ENCODE measurements at regions not wholly inside any gene's neighbourhood (a gene's known extent, or its start where the extent isn't known, plus 50 kb on each side); places are given as distances from the start of the nearest gene placed in this dataset.

- no peak for DNase-seq (ENCODE audit: low read depth)
These were observed 542.1 kb downstream of the TCERG1L start for GRCh38 chr10:130769146-130770017.

- no peak for DNase-seq (ENCODE audit: low read depth)
These were observed 541.4 kb downstream of the TCERG1L start for GRCh38 chr10:130770018-130770630.

- no peak for DNase-seq (ENCODE audit: low read depth)
These were observed 540.0 kb downstream of the TCERG1L start for GRCh38 chr10:130771491-130771946.

DNA sequence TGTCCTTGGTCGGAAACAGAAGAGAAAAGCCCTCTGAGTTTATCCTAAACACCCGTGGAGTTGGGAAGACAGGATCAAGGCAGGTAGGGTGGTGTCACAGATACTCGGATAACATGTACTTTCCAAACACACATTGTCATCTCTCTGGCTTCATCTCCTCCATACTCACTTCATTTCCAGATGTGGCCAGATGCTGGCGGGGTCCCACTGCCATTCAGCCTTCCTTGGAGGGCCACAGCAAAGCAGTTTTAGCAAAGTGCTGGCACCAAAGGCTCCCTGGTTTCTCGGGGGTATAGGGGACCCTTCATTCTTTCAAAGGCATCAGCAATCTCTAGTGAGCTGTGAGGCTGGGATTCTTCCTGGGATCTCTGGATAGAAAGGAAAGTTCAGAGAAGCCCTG lies 539.5 kb downstream of the TCERG1L start:
- no peak for DNase-seq (ENCODE audit: low read depth)

GRCh38 chr10:130772676-130773075 lies 538.8 kb downstream of the TCERG1L start:
- DNase-seq (ENCODE audit: low read depth), result no peak

- no peak for DNase-seq (ENCODE audit: low read depth)
These were observed 537.6 kb downstream of the TCERG1L start for GRCh38 chr10:130773941-130774340.

DNA sequence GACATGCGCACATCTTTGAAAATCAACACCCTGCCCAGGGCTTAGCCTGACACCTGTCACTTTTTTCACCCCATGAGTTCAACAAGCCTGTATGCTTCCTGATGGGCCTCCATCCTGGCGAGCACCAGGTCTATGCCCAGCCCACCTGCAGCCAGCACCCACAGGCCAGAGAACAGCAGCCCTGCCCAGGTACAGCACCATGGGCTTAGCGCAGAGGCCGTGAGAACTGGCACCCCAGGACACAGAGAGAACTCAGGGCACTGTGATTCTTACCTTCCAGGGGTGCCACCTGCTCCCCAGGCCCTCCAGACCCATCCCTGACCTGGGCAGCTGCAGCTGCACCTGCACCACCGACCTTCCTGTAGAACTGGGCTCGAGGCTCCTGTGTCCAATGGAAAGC lies 536.6 kb downstream of the TCERG1L start:
- DNase-seq (ENCODE audit: low read depth), result no peak

GRCh38 chr10:130775311-130775710 lies 536.2 kb downstream of the TCERG1L start:
- no peak for DNase-seq (ENCODE audit: low read depth)

DNA sequence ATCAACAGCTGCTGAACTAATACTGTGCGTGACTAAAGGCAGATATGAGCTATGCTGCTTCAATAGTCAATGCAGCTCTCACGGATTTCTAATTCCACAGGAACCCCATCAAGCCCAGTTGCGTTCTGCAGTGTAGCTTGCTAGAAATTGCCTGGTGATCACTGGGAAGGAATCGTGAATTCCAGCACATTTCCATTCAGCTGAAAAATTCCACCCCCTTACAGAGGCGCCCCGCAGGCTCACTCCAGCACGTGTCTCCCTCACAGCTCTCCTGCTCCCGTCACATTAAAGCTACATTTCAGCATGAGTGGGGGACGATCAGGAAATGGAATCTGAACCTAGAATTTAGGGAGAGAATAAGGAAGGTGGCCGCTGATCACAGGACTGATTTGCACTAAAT lies 534.8 kb downstream of the TCERG1L start:
- DNase-seq (ENCODE audit: low read depth), result no peak

DNA sequence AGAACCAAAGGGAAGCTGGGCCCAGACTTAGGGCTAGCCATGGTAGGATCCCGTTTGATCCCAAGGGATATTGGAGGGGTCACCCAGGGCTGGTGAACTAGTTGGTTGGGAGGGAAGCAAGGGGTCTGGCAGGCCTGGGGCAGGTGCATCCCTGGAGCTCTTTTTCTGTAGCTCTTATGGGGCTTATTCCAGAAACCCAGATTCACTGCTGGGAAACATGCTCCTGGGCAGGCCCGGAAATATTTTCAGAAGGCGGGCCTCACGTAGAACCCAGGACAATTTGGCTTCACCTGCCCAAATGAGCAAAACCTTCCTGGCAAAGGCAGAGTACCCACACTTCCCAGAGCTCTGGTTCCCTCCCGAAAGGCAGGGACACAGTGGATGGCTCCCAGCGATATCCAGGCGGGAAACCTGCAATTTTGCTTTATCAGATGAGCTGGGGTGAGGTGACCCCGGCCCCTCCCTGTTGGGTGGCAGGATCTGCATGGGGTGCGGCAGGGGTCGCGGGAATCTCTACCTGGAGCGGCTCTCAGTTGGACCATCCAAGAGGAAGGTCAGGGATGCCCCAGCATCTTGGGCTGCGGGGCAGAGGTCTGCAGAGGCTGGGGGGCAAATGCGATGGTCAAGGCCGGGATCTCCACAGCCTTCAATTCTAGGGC lies 533.9 kb downstream of the TCERG1L start:
- no peak for DNase-seq (ENCODE audit: low read depth)

GRCh38 chr10:130778166-130778545 lies 533.4 kb downstream of the TCERG1L start:
- no peak for DNase-seq (ENCODE audit: low read depth)

DNA sequence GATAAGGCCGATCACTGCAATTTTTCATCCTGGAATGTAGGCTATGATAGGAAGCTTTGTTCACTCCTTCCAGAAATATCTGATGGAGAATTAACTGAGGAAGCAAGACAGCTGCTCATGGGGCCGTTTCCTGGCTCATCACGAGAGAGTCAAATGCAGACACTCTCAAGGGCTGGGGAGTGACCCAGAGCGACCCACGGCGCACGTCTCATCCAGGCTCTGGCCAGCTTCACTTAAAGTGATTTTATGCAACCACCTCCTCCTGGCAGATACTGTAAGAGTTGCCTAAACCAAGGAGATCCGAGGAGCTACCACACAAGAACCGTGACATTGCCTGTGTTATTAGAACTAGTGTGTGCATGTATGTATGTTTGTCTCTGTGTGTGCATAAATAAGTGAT lies 530.8 kb downstream of the TCERG1L start:
- DNase-seq (ENCODE audit: low read depth), result no peak

DNA sequence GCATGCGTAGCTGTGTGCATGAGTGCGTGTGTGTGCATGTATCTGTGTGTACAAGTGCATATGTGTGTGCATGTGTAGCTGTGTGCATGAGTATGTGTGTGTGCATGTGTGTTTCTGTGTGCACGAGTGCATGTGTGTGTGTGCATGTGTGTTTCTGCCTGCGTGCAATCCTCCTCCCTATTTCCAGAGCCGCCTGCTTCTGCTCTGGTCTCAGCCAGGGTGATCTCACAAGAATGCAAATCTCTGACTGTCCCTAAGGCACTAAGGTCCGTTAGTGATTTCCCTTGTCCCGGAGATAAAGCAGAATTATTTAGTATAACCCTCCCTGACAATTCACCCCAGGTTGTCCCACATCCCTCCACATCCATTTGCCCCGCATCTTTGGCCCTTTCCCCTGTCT lies 530.3 kb downstream of the TCERG1L start:
- no peak for DNase-seq (ENCODE audit: low read depth)

- no peak for DNase-seq (ENCODE audit: low read depth)
These were observed 529.9 kb downstream of the TCERG1L start for GRCh38 chr10:130781623-130782022.

GRCh38 chr10:130782467-130782866 lies 529.1 kb downstream of the TCERG1L start:
- DNase-seq (ENCODE audit: low read depth), result no peak

GRCh38 chr10:130784326-130784725 lies 527.2 kb downstream of the TCERG1L start:
- DNase-seq (ENCODE audit: low read depth), result no peak

- no peak for DNase-seq (ENCODE audit: low read depth)
These were observed 525.1 kb downstream of the TCERG1L start for GRCh38 chr10:130786365-130786966.

- DNase-seq (ENCODE audit: low read depth), result no peak
These were observed 524.3 kb downstream of the TCERG1L start for GRCh38 chr10:130787243-130787642.

- DNase-seq (ENCODE audit: low read depth), result no peak
These were observed 523.7 kb downstream of the TCERG1L start for GRCh38 chr10:130787821-130788220.

DNA sequence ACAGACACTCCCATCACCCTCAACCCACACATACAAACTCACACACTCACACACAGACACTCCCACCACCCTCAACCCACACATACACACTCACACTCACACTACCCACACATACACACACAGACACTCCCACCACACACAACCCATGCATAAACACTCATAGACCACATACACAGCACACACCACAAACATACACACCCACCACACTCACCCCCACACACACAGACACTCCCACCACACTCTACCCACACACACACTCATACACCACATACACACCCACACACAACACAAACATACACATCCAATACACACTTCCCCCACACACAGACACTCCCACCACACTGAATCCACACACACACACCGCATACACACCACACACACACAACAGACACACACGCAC lies 521.2 kb downstream of the TCERG1L start:
- no peak for DNase-seq (ENCODE audit: low read depth)

GRCh38 chr10:130792096-130792845 lies 519.2 kb downstream of the TCERG1L start:
- DNase-seq (ENCODE audit: low read depth), result no peak

DNA sequence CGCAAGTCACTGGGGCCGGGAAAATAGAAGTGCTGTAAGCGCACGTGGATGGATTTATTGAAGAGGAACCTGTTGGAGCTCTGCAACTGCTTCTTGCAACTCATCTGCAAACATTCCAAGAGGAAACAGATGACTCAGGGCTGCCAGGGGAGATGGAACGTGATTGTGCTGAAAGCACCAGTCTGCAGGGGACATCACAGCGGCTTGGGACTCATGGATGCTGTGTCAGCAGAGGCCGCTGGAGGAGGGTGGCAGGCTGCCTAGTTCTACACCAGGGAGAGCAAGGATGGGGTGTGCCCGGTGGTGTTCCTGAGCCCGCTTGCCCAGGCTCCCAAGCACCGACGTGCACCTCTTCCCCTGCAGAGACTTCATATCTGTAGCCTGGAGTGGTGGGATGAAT lies 515.7 kb downstream of the TCERG1L start:
- DNase-seq (ENCODE audit: low read depth), result no peak
